K562 (cell line): ENCODE measurements at regions not wholly inside any gene's neighbourhood (a gene's known extent, or its start where the extent isn't known, plus 50 kb on each side); places are given as distances from the start of the nearest gene placed in this dataset.

ENCODE experiments used
- ATAC-seq: fragments of 200-7000 bp; cut with Tn5 transposase; 3 replicates; pipeline ENCODE4 v1.9.1; 2020; ENCODE audit warnings: moderate library complexity
- BruUV-seq: library from RNA; stranded (reverse); fragments of 400-500 nt; replicated peaks from 2 replicates; lab custom pipeline; 2021; lab: Mats Ljungman, UMichigan
- CTCF ChIA-PET: fragments of 300-600 bp; formaldehyde crosslinking; extraction: SDS; loops from one replicate; lab custom pipeline; 2021; ENCODE audit warnings: low intra/inter-chr PET ratio; lab: Yijun Ruan, JAX
- POLR2A ChIA-PET: fragments of 300-600, 350-650 bp; sonication (Branson Sonifier 250); formaldehyde crosslinking; extraction: SDS; loops from one replicate; lab custom pipeline; 2021; ENCODE audit warnings: antibody characterized with exemption, inconsistent platforms; lab: Yijun Ruan, JAX
- DNase-seq, 4 experiments: peaks; one replicate each; pipeline versions ENCODE4 v3.0.0 to v3.0.0-alpha.2; 2011 to 2018; ENCODE audit warnings: low spot score in 3 of 4, mixed read lengths in 3 of 4; ENCODE audit errors: extremely low read depth in 1 of 4
- FAIRE-seq: peaks from 2 replicates; lab custom pipeline; 2011; peaks lifted over from hg19 to GRCh38; lab: Jason Lieb, UNC
- H2AFZ ChIP-seq: 2 replicates; pipeline ENCODE4 v1.6.0; 2011; ENCODE audit warnings: low read depth, low read length, control low read depth, inconsistent platforms
- H3K27ac ChIP-seq: fragments of 200-600 bp; 3 replicates; pipeline ENCODE4 v1.8.0; 2011; ENCODE audit warnings: low read depth, mild to moderate bottlenecking, control low read depth, inconsistent platforms, low read length, moderate library complexity, mixed read lengths; ENCODE audit errors: extremely low read depth
- H3K27me3 ChIP-seq, 2 experiments: fragments of 300-600 bp in 1 of 2; 2 replicates in 1 of 2; 3 replicates in 1 of 2; pipeline versions ENCODE4 v1.6.0 to v1.8.0; 2011; ENCODE audit warnings: inconsistent platforms in 2 of 2, low read length in 2 of 2, mild to moderate bottlenecking in 1 of 2, mixed read lengths in 1 of 2, moderate library complexity in 1 of 2; ENCODE audit not compliant: control insufficient read depth in 2 of 2, insufficient read depth in 2 of 2
- H3K36me3 ChIP-seq: fragments of 300-600 bp; 3 replicates; pipeline ENCODE4 v1.8.0; 2011; ENCODE audit warnings: mild to moderate bottlenecking, low read length, inconsistent platforms; ENCODE audit not compliant: control insufficient read depth, insufficient read depth
- H3K4me1 ChIP-seq, 2 experiments: fragments of 200-600 bp in 1 of 2; replicated peaks in 1 of 2; 2 replicates in 1 of 2; 3 replicates in 1 of 2; pipeline versions ENCODE4 v1.5.1 to v1.8.0; 2011; ENCODE audit warnings: inconsistent platforms in 2 of 2, low read length in 2 of 2, mild to moderate bottlenecking in 1 of 2, mixed read lengths in 1 of 2, moderate library complexity in 1 of 2; ENCODE audit not compliant: control insufficient read depth in 2 of 2, insufficient read depth in 2 of 2
- H3K4me2 ChIP-seq: 2 replicates; pipeline ENCODE4 v1.6.1; 2011; ENCODE audit warnings: low read length, control low read depth, inconsistent platforms, mixed read lengths; ENCODE audit not compliant: insufficient read depth
- H3K4me3 ChIP-seq: fragments of 200-600 bp; sonication (generic), shearing (Covaris generic); 2 replicates; pipeline ENCODE4 v1.5.1; 2016; ENCODE audit warnings: control low read depth, inconsistent platforms
- H3K79me2 ChIP-seq: fragments of 200-600 bp; 3 replicates; pipeline ENCODE4 v1.8.0; 2011; ENCODE audit warnings: low read length, inconsistent platforms; ENCODE audit not compliant: control insufficient read depth, insufficient read depth
- H3K9ac ChIP-seq, 2 experiments: 2 replicates each; pipeline versions ENCODE4 v1.6.0 to v1.6.1; 2011; ENCODE audit warnings: low read depth in 2 of 2, low read length in 2 of 2, control low read depth in 1 of 2, inconsistent platforms in 1 of 2, mild to moderate bottlenecking in 1 of 2, mixed read lengths in 1 of 2; ENCODE audit not compliant: insufficient read depth in 1 of 2
- H3K9me1 ChIP-seq: one replicate; pipeline ENCODE4 v1.6.0; 2011; ENCODE audit warnings: inconsistent platforms, mild to moderate bottlenecking, low read length, moderate library complexity; ENCODE audit not compliant: control insufficient read depth, insufficient read depth
- H3K9me3 ChIP-seq: replicated peaks from 2 replicates; pipeline ENCODE4 v1.5.1; 2011; ENCODE audit warnings: low read depth, low read length, inconsistent platforms; ENCODE audit not compliant: control insufficient read depth, insufficient read depth
- H4K20me1 ChIP-seq: replicated peaks from 2 replicates; pipeline ENCODE4 v1.6.1; 2011; ENCODE audit warnings: low read length, inconsistent platforms, mixed read lengths; ENCODE audit not compliant: control insufficient read depth, insufficient read depth
- MCM7 ChIP-seq, 2 experiments: fragments of 450-650 bp; IDR thresholded peaks; 2 replicates each; pipeline ENCODE4 v1.6.1; 2016 to 2018
- ZNF830 ChIP-seq: fragments of 250-450 bp; sonication (Bioruptor Pico); IDR thresholded peaks from 2 replicates; pipeline ENCODE4 v1.5.0; 2021; ENCODE audit warnings: mild to moderate bottlenecking
- WGBS: fragments of 100-300 bp; shearing (Covaris generic); methylation state at CpG from one replicate; pipeline ENCODE4 v1.1.6; 2016; ENCODE audit warnings: low coverage, mixed read lengths; ENCODE audit not compliant: insufficient coverage; ENCODE audit errors: missing lambda C conversion rate; 5-methylcytosine and 5-hydroxymethylcytosine counted together
- in situ Hi-C: fragments of 300-500 bp; cut with MboI; formaldehyde crosslinking; loops from 4 replicates; pipeline ENCODE4 v1.15.0; 2018; ENCODE audit warnings: inconsistent platforms, mixed read lengths
- intact Hi-C: fragments of 100-400 bp; cut with micrococcal nuclease; formaldehyde crosslinking; loops from 2 replicates; pipeline ENCODE4 v1.14.2; 2022
- TF ChIP-seq, protein P1 (sequence below), 3 experiments: fragments of 200-800 bp in 1 of 3; fragments of 250-450 bp in 1 of 3; fragments of 450-650 bp in 1 of 3; sonication (Bioruptor Pico) in 1 of 3; sonication (Bioruptor generic) in 1 of 3; formaldehyde crosslinking in 1 of 3; IDR thresholded peaks; 2 replicates each; pipeline versions ENCODE4 v1.6.1 to v1.8.0; 2016 to 2022; ENCODE audit warnings: mild to moderate bottlenecking in 2 of 3, missing genetic modification characterization in 2 of 3, missing compliant biosample characterization in 1 of 3, moderate library complexity in 1 of 3

- no peak overlapping the region for H3K27ac ChIP-seq
- no peaks in the 10 kb centered on the region for H3K79me2 ChIP-seq
- no TSS peak for BruUV-seq
- no peaks in the 10 kb centered on the region for H4K20me1 ChIP-seq
- no peaks in the 10 kb centered on the region for H3K4me1 ChIP-seq
- no peak for FAIRE-seq
- intact Hi-C loops, result no loop called here
- TF ChIP-seq ZNF830 (CRISPR knock-in tag) (no peak), MCM7 (IDR thresholded peaks at IDR 0.05) (no peak)
- TF ChIP-seq, protein P1, sequence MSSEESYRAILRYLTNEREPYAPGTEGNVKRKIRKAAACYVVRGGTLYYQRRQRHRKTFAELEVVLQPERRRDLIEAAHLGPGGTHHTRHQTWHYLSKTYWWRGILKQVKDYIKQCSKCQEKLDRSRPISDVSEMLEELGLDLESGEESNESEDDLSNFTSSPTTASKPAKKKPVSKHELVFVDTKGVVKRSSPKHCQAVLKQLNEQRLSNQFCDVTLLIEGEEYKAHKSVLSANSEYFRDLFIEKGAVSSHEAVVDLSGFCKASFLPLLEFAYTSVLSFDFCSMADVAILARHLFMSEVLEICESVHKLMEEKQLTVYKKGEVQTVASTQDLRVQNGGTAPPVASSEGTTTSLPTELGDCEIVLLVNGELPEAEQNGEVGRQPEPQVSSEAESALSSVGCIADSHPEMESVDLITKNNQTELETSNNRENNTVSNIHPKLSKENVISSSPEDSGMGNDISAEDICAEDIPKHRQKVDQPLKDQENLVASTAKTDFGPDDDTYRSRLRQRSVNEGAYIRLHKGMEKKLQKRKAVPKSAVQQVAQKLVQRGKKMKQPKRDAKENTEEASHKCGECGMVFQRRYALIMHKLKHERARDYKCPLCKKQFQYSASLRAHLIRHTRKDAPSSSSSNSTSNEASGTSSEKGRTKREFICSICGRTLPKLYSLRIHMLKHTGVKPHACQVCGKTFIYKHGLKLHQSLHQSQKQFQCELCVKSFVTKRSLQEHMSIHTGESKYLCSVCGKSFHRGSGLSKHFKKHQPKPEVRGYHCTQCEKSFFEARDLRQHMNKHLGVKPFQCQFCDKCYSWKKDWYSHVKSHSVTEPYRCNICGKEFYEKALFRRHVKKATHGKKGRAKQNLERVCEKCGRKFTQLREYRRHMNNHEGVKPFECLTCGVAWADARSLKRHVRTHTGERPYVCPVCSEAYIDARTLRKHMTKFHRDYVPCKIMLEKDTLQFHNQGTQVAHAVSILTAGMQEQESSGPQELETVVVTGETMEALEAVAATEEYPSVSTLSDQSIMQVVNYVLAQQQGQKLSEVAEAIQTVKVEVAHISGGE (CRISPR knock-in tag; IDR thresholded peaks at IDR 0.05), result peak in 1 of 3 experiments; percentile 47; a peak in 1 of 6 replicates
- TF ChIP-seq, all 486 proteins: peak for 1
- Histone ChIP-seq H3K36me3 (no peaks in the 10 kb centered on the region), H3K4me2 (no peak overlapping the region), H3K27me3 (no peaks in the 10 kb centered on the region), H3K4me3 (no peak overlapping the region), H3K9me1 (no peaks in the 10 kb centered on the region), H3K9ac (no peak overlapping the region), H3K9me3 (no peaks in the 10 kb centered on the region; the same call in 1 of the 2 replicates), H2AFZ (no peak overlapping the region)
- WGBS, result 0% methylated on average over 4 of the region's 4 CpGs
- in situ Hi-C loops, result no loop called here
- CTCF ChIA-PET, result no interaction called here
- POLR2A ChIA-PET, result no interaction called here
- no peak for ATAC-seq
- no peak for DNase-seq
These were observed 100.9 kb downstream of the PFDN4 start for GRCh38 chr20:54308804-54309203.
